Forelimb muscle (tissue), 1 donor: ENCODE measurements at regions not wholly inside any gene's neighbourhood (a gene's known extent, or its start where the extent isn't known, plus 50 kb on each side); places are given as distances from the start of the nearest gene placed in this dataset.
"Not testable (repeated sequence)": the region's sequence is repeated elsewhere in the genome, so short reads cannot be mapped to it uniquely, and the experiment has no call there.

Experiments used
- DNase-seq: peaks from one replicate; pipeline ENCODE4 v3.0.0-alpha.2; 2013; ENCODE audit warnings: low read depth

DNA sequence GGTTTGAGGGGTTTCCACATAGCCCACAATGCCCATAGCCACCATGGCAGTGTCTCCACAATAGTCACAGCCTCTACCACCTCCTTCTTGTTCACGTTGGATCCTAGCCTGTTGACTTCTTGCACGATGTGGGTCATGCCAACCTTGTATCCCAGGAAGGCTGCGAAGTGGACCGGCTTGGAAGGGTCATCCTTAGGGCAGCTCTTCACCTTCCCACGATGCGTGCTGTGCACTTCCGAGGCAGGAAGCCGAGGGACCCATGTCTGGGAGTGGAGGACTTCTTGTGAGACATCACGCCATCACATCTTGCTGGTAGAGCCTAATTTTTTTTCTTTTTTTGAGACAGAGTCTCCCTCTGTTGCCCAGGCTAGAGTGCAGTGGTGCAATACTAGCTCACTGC, 144.6 kb upstream of the ASB18 start:
- no peak for DNase-seq

DNA sequence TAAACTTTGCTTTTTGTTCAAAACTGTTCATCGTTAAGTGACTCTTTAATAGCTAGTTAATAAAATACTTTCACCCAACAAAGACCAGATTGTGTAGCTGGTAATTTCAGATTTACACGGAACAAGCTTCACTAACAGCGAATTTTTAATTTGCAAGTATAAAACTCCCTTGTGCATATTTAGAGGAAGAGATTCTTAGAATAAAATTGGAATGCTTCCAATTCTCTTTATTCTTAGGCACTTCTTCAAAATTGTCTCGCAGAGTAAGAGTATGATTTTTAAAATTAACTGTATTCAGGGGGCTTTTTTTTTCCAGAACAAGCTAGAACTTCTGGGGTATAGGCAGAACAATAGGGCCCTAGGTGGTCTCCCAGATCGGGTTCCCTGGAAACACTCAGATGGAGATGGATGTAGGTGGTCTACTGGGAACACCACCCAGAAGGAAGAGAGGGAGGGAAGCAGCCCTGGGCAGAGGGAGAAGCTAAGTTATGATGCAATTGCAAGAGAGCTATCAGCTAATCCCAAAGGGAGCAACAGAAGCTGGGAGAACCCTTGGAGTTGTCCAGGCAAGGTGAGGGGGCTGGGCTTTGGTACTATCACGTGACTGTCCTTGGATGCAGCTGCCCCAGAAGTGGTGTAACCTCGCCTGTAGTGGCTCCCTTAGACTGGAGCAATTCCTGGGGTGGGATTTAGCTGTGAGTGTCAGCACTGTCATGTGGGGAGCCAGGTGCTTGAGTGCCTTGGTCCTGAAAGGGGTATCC, 151.7 kb upstream of the ASB18 start:
- no peak for DNase-seq

DNA sequence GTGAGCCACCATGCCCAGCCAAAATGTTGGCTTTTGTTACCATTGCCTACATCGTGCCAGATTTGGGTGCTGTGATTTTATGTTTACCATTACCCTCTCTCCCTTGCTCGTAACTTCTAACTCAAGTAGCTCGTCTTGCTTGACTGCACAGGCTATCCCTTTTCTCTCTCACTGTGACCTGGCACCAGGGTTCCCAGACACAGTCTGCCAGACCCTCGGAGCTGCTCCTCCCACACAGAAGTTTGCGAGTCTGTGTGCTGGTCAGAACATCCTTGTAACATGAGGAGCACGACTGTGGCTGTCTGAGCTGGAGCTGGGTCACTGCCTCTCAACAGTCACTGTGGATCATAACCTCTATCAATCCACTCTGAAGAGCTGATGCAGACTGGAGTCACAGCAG, 152.5 kb upstream of the ACKR3 start:
- DNase-seq = no peak

DNA sequence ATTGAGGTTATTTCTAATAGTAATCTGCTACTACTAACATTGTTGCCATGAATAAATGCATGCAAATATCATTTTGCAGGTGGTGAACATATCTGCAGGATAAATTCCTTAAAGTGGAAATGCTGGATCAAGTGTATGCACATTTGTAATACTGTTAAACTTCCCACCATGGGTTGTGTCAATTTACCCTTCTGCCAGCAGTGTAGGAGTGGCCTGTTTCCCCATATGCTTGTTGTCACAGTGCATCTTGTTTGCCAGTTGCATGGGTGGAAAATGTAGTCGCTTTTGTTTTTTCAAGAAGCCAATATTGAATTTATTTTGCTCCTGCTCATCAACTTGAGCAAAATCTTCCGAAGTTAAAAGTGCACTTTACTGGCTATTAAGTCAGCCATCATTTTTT, 139.0 kb upstream of the ACKR3 start:
- no peak for DNase-seq

DNA sequence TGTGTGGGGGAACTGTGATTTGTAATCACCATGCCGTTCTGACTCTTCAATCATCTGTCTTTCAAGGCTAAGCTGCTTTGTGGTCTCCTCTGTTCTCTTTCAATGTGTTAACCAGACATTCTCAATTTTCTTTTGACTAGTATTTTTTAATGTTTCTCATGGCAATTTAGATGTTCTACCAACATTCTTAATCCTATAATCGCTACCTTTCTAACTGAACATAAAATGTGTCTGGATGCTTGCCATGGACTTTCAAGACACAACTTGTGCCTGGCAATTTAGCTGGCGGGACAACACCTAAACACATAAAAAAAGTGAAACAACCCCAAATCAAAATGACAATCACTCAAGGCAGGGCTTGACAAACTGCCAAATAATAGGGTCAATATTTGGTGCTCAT, 135.0 kb upstream of the ACKR3 start:
- no peak for DNase-seq

DNA sequence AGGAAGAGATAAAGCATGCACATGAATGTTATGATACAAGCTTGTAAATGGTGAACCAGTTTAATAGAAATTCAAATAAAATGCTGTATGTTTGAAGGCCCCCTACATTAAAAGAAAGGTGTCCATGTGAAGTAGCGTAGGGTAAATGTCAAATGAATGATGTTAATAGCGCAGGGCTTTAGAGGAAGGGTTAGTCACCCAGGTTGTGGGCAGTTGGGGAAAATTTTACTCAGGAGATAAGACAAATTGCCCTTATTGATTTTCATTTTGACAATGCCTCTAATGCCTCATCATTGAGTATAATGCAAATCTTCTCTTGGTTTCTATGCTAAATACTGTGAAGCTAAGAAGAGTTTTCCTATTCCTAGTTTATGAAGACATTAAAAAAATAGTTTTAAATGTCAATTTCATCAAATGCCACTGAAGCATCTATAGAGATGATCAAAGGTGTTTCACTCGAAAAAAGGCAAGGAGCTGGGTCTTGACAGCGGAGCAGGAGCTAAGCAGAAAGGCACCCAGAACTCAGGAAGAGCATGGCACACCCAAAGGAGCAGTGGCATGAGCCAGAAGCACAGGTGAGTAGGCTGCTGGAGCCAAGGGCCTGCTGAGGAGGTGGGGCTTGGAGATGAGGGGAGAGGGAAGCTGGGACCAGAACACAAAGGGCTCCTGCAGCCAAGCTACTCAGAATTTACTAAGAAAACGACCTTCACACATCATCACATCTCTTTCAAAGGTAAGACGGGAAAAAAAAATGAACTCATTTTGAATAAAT, 129.3 kb upstream of the ACKR3 start:
- DNase-seq = no peak

DNA sequence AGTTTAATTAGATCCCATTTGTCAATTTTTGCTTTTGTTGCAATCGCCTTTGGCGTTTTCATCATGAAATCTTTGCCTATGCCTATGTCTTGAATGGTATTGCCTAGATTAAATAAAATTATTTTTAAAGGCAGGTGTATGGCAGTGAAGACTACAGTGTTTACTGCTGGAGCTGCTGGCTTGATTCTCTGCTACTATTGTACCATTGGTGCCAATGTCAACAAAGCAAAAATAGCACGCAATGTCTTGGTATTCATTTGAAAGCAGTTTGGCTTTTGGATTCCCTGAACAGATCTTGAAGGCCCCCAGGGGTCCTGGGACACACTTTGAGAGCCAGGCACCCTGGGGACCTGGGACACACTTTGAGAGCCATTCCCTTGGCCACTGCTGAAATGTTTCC, 125.4 kb upstream of the ACKR3 start:
- DNase-seq = no peak

DNA sequence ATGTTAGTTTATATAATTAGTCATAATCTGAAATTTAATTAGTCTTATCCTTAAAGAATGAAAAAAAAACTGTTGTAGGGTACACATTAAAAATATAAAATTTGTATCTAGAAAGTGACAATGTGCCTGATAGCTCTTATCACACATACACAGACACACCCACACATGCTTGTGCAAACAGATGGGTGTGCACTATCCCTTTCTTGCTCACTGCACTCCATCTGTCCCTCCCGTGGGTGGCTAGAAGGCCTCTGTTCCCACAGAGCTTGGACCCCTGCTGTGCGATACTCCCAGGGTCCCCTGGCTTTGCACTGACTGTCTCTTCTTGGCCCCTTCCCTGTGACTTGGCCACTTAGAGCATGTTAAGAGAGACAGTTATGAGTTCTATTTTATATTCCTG, 123.9 kb upstream of the ACKR3 start:
- DNase-seq = no peak

DNA sequence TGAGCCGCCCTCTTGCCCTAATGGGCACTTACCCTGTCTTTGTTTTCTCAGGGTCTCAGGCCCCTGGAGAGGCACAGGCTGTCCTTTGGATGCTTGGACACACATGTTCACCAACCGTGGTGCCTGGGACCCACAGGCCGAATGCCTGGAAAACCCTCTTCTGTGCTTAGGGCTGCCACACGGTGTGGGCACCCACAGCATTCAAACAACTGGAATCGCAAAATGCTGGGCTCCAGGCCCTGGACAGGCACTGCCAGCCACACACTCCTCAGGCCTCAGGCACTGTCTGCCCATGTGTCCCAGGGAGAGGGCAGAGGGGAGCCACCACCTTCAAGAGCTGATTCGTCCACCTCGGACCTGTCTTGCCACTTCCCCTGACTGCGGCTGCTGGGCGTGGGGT, 123.1 kb upstream of the ACKR3 start:
- no peak for DNase-seq

DNA sequence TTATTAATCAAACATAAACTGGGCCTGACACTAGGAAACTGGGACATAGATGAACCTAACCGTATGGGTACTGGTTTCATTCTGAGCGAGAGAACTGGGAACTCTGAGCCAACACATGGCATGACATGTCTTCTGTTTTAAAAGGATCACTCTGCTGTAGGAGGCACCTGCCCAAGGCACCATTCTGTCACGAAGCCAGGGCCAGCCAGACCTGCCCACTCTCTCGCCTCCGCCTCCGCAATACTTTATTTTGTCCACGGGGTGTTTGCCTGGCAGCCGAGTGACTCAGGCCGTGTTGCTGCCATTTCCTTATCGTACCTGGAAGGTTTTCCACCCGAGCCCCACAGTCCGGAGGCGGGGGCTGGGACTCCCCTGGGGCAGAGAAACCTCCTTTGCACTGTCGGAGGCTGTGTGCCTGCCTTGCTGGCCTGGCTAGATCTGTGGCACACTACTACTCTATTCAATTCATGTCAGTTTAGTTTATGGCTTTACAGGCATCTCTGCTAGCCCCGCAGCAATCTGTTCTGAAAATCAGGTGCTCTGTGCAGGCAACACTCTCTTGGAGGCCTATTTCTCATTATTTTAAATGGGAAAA, 120.4 kb upstream of the ACKR3 start:
- DNase-seq = no peak

DNA sequence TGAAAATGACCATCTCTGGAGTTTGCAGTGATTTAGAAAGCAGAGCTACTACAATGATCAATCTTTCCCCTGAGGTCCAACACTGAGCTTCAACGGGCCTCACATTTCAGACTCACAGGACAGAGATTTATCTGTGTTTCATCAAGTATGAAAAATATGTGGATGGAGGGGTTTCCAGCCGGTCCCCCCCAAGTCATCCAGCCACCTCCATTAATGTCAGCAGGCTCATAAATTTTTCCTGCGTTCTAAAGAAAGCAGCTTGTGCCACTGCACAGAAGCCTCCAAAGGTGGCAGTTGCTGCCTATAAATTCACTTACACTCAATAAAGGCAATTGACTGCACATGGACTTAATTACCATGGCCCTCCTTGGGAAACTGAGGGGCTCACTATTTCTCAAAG, 117.4 kb upstream of the ACKR3 start:
- DNase-seq = no peak

DNA sequence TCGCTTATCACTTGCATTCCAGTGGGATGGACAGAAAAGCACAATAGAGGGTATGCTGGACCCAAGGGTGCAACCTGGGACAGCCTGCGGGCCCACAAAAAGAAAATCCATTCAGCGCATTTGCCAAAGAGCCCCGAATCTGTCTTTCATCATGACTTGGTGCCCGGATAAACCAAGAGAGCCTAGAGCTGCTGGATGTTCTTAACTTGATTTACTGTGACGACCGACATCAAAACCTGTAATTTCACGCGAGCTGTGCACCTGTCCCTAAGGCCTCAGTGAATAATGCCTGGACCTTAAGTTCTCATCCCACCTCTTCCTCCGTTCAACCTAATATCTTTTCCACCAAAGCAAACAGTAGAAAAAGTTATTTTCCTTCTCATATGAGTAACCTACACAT, 115.5 kb upstream of the ACKR3 start:
- no peak for DNase-seq

DNA sequence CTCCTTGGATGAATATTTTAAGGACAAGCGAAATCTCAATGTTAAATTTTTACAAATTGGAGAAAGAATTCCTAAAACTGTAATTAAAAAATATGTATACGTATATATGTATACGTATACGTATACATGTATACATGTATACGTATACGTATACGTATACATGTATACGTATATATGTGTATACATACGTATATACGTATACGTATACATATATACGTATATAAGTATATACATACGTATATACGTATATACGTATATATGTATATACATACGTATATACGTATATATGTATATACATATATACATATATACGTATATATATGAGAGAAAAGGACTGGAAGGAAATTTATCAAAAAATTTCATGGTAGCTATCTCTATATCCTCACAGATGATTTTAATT, 110.2 kb upstream of the ACKR3 start:
- DNase-seq = no peak

DNA sequence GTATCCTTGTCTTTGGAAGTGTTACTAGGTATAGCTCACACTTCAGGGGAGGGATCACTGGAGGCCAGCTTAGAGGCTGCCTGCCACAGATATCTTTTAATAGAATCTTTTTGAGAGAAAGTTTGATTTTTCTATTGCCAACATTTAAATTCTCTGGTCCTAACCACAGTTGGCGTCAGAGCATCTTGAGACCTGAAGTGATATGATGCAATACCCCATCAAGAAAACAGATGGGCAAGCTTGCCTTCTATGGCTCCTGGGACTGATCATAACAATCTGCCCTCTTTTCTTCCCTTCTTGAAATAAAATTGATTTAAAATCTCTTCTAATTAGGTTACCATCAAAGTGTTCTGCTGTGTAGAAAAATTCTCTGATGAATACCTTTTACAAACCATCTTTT, 105.5 kb upstream of the ACKR3 start:
- no peak for DNase-seq

DNA sequence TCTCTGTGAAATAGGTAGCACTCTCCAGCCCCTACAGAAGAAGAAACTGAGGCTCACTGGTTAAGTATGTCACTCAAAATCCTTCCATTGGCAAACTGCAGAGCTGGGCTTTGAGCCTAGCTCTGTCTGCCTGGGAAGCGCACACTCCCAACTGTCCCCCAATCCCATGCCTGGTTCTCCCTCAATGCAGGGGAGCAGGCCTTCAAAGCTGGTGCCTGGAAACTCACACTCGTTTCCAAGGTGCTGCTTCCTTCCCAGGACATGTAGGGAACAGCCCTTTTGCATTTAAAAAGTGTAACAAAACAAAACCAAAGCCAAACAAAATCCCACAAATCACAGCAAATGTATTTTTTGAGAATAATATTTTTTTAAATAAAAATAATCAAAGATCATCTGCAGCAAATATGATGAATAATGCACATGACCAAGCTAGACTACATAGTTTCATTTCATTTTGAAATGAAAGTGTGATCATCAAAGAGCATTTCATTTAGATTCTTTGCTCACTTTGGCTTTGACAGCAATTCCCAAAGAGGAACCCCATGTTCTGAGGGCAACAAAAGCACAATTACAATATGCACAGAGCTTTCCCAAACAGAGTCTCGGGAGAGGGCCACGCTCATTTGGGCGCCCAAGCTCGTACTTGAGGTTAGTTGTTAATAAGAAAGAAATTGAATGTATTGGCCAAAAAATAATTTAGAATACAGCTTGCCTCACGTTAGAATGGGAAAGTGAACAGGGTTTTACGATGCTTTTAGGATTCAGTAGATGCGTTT, 96.7 kb upstream of the ACKR3 start:
- DNase-seq = no peak

DNA sequence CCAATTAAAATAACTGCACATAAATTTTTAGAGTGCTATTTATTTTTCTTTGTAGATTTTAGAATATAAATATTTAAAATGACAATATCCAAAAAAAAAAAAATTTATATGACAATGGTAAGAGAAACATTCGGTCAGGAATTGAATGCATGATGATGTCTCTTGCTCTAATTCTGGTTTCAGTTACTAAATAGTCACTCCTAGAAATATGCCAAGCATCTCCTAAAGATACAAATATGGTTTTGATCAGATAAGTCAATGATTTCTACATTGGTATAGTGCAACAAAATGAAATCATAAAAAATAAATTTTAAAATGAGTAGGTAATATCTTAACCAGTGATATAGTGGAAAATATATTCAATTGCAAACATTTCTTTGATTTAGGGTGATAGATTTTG, 95.9 kb upstream of the ACKR3 start:
- DNase-seq = no peak

DNA sequence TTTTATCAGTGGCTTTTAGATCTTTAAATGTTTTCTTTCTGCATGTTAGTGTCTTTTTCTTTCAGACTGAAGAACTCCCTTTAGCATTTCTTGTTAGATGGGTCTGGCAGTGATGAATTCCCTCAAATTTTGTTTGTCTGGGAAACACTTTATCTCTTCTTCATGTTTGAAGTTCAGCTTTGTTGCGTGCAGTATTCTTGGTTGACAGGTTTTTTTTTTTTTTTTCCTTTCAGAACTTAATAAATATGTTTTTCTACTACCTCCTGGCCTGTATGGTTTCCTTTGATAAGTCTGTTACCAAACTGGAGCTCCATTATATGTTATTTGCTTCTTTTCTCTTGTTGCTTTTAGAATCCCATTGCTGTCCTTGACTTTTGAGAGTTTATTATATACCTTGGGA, 89.8 kb upstream of the ACKR3 start:
- DNase-seq = no peak

DNA sequence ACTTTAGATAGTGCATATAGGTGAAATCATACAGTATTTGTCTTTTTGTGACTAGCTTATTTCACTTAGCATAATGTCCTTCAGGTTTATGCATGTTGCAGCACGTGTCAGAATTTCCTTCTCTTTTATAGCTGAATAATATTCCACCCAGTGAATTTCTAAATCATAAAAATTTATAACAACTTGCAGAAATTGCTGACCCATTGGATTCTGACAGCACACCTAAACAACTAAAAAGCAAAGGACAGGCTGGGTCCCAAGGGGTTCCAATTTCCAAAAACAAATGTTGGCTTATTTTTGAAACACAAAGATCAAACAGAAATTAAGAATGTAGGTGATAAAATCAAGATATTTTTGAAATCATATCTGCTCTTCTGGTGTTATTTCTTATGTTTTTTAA, 86.5 kb upstream of the ACKR3 start:
- DNase-seq = no peak

DNA sequence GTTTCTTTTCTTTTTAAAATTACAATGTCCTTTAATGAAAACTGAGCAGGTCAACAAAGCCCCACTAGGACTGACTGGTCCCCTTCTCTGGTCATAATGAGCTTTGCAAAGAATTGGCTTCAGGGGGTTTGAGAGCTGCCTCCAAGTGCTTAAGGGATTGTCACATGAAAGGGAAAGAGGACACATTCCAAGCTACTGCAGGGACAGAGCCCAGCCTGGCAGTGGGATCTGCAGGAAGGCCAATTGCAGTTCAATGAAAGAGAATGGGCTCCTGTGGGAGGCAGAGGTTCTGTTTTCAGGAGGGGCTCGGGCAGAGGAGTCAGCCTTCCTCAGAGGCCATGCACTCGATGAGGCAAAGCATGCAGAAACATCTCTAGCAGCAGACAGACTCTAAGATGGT, 84.1 kb upstream of the ACKR3 start:
- DNase-seq = no peak

DNA sequence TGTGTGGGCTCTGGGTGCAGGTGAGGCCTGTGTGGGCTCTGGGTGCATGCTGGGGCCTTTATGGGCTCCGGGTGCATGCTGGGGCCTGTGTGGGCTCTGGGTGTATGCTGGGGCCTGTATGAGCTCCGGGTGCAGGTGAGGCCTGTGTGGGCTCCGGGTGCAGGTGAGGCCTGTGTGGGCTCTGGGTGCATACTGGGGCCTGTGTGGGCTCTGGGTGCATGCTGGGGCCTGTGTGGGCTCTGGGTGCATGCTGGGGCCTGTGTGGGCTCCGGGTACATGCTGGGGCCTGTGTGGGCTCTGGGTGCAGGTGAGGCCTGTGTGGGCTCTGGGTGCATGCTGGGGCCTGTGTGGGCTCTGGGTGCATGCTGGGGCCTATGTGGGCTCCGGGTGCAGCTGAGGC, 80.5 kb upstream of the ACKR3 start:
- not testable (repeated sequence) for DNase-seq

DNA sequence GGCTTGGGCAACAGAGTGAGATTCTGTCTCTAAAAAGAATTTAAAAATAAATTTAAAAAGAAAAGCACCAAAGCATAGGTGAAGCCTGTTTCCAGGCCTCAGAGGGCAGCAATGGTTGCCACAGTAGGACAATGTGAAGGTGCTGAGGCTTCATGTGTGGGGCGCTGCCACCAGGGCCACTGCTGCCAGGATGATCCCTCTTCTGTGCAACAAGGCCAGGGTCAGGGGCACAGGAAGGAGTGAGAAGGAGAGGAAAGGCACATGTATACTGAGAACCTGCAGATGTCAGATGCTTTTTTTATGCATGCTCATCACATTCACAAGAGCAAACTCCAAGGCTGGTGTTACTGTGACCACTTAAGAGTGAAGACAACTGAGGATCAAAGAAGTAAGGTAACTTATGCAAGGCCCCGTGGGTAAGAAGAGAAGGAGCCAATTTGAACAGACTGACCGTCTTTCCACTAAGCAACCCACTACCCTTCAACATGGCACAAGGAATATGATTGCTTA, 79.7 kb upstream of the ACKR3 start:
- DNase-seq = no peak

DNA sequence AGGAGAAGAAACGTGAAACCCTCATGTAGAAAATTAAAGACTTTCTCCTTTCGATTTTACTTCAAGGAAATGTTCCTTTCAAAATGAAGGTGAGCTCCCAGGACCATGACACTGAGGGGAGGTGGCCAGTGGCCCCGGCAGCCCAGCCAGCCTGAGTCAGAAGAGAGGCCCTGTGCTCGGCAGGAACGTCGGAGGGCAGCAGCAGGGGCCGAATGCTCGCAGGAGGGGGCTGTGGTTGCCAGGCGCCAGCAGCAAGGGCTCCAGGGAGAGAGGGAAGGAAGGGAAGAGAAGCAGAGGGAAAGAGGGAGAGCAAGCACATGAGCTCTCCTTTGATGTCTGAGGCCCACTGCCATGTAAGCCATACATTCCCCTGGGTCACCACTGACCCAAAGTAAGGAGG, 73.3 kb upstream of the ACKR3 start:
- DNase-seq = no peak
